Liver (tissue), 3 donors: ENCODE measurements at regions not wholly inside any gene's neighbourhood (a gene's known extent, or its start where the extent isn't known, plus 50 kb on each side); places are given as distances from the start of the nearest gene placed in this dataset.

Experiments used
- GABPA ChIP-seq, 2 donors: IDR thresholded peaks in 1 of 2; conservative IDR thresholded peaks in 1 of 2; 2 replicates each; pipeline ENCODE4 v1.6.1; 2016; ENCODE audit warnings: antibody characterized with exemption in 2 of 2, mild to moderate bottlenecking in 1 of 2, moderate library complexity in 1 of 2
- HNF4G ChIP-seq: IDR thresholded peaks from 2 replicates; pipeline ENCODE4 v1.6.1; 2016; ENCODE audit warnings: antibody characterized with exemption
- JUND ChIP-seq, 2 donors: IDR thresholded peaks; 2 replicates each; pipeline ENCODE4 v1.6.1; 2016; ENCODE audit warnings: antibody characterized with exemption in 2 of 2
- NR2F2 ChIP-seq: IDR thresholded peaks from 2 replicates; pipeline ENCODE4 v1.6.1; 2016; ENCODE audit warnings: antibody characterized with exemption
- RAD21 ChIP-seq, 2 donors: IDR thresholded peaks; 2 replicates each; pipeline ENCODE4 v1.6.1; 2016; ENCODE audit warnings: antibody characterized with exemption in 2 of 2, mild to moderate bottlenecking in 2 of 2
- RXRA ChIP-seq, 2 donors: IDR thresholded peaks; 2 replicates each; pipeline ENCODE4 v1.6.1; 2017 to 2018; ENCODE audit warnings: antibody characterized with exemption in 2 of 2, mild to moderate bottlenecking in 1 of 2
- SP1 ChIP-seq: IDR thresholded peaks from 2 replicates; pipeline ENCODE4 v1.6.1; 2018; ENCODE audit warnings: antibody characterized with exemption, mild to moderate bottlenecking
- TAF1 ChIP-seq: conservative IDR thresholded peaks from 2 replicates; pipeline ENCODE4 v1.6.1; 2016; ENCODE audit warnings: antibody characterized with exemption, mild to moderate bottlenecking
- YY1 ChIP-seq: IDR thresholded peaks from 2 replicates; pipeline ENCODE4 v1.6.1; 2016; ENCODE audit warnings: antibody characterized with exemption, mild to moderate bottlenecking
- TF ChIP-seq, protein P1 (sequence below): fragments of 150-350 bp; IDR thresholded peaks from 2 replicates; pipeline ENCODE4 v1.5.1; 2017; ENCODE audit warnings: improper control_type of control experiment, low read depth, low read length; ENCODE audit not compliant: missing input control
- TF ChIP-seq, protein P2 (sequence below): IDR thresholded peaks from 2 replicates; pipeline ENCODE4 v1.6.1; 2016; ENCODE audit warnings: antibody characterized with exemption
- TF ChIP-seq, protein P3 (sequence below): IDR thresholded peaks from 2 replicates; pipeline ENCODE4 v1.6.1; 2016; ENCODE audit warnings: antibody characterized with exemption
- TF ChIP-seq, protein P4 (sequence below): IDR thresholded peaks from 2 replicates; pipeline ENCODE4 v1.6.1; 2016; ENCODE audit warnings: antibody characterized with exemption, mild to moderate bottlenecking
- TF ChIP-seq, protein P5 (sequence below): IDR thresholded peaks from 2 replicates; pipeline ENCODE4 v1.6.1; 2016; ENCODE audit warnings: antibody characterized with exemption
- donor health status: healthy.
- donor health status: healthy.

DNA sequence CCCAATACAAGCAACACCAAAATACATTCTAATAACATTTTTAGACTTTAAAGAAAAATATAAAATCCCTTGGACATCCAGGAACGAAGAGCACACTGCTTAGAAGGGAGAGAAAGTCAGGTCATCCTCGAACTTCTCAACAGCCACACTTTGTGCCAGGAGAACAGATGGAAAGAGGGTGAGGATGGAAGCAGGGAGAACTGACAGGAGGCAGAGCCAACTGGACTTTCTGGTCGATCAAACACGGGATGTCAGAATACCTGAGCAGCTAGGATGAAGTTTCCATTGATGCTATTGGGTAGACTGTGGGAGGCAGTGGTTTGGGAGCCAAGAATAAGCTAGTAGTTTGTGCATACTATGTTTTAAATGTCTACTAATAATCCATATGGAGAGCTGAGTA, 111.4 kb downstream of the TOMM20 start:
- TF ChIP-seq TAF1 (no peak), RAD21 (IDR thresholded peaks at IDR 0.05) (no peak), YY1 (no peak), SP1 (no peak), HNF4G (no peak), RXRA (IDR thresholded peaks at IDR 0.05) (no peak), NR2F2 (no peak), JUND (IDR thresholded peaks at IDR 0.05) (no peak), GABPA (IDR thresholded peaks at IDR 0.05 in 1 of 2, conservative IDR thresholded peaks at IDR 0.05 in 1 of 2) (no peak)
- TF ChIP-seq, protein P1, sequence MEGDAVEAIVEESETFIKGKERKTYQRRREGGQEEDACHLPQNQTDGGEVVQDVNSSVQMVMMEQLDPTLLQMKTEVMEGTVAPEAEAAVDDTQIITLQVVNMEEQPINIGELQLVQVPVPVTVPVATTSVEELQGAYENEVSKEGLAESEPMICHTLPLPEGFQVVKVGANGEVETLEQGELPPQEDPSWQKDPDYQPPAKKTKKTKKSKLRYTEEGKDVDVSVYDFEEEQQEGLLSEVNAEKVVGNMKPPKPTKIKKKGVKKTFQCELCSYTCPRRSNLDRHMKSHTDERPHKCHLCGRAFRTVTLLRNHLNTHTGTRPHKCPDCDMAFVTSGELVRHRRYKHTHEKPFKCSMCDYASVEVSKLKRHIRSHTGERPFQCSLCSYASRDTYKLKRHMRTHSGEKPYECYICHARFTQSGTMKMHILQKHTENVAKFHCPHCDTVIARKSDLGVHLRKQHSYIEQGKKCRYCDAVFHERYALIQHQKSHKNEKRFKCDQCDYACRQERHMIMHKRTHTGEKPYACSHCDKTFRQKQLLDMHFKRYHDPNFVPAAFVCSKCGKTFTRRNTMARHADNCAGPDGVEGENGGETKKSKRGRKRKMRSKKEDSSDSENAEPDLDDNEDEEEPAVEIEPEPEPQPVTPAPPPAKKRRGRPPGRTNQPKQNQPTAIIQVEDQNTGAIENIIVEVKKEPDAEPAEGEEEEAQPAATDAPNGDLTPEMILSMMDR = no peak
- TF ChIP-seq, protein P2, sequence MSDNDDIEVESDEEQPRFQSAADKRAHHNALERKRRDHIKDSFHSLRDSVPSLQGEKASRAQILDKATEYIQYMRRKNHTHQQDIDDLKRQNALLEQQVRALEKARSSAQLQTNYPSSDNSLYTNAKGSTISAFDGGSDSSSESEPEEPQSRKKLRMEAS = no peak
- TF ChIP-seq, protein P3, sequence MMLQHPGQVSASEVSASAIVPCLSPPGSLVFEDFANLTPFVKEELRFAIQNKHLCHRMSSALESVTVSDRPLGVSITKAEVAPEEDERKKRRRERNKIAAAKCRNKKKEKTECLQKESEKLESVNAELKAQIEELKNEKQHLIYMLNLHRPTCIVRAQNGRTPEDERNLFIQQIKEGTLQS = no peak
- TF ChIP-seq, protein P4, sequence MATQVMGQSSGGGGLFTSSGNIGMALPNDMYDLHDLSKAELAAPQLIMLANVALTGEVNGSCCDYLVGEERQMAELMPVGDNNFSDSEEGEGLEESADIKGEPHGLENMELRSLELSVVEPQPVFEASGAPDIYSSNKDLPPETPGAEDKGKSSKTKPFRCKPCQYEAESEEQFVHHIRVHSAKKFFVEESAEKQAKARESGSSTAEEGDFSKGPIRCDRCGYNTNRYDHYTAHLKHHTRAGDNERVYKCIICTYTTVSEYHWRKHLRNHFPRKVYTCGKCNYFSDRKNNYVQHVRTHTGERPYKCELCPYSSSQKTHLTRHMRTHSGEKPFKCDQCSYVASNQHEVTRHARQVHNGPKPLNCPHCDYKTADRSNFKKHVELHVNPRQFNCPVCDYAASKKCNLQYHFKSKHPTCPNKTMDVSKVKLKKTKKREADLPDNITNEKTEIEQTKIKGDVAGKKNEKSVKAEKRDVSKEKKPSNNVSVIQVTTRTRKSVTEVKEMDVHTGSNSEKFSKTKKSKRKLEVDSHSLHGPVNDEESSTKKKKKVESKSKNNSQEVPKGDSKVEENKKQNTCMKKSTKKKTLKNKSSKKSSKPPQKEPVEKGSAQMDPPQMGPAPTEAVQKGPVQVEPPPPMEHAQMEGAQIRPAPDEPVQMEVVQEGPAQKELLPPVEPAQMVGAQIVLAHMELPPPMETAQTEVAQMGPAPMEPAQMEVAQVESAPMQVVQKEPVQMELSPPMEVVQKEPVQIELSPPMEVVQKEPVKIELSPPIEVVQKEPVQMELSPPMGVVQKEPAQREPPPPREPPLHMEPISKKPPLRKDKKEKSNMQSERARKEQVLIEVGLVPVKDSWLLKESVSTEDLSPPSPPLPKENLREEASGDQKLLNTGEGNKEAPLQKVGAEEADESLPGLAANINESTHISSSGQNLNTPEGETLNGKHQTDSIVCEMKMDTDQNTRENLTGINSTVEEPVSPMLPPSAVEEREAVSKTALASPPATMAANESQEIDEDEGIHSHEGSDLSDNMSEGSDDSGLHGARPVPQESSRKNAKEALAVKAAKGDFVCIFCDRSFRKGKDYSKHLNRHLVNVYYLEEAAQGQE = no peak
- TF ChIP-seq, protein P5, sequence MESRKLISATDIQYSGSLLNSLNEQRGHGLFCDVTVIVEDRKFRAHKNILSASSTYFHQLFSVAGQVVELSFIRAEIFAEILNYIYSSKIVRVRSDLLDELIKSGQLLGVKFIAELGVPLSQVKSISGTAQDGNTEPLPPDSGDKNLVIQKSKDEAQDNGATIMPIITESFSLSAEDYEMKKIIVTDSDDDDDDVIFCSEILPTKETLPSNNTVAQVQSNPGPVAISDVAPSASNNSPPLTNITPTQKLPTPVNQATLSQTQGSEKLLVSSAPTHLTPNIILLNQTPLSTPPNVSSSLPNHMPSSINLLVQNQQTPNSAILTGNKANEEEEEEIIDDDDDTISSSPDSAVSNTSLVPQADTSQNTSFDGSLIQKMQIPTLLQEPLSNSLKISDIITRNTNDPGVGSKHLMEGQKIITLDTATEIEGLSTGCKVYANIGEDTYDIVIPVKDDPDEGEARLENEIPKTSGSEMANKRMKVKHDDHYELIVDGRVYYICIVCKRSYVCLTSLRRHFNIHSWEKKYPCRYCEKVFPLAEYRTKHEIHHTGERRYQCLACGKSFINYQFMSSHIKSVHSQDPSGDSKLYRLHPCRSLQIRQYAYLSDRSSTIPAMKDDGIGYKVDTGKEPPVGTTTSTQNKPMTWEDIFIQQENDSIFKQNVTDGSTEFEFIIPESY = no peak
